ENCODE measurements at regions not wholly inside any gene's neighbourhood (a gene's known extent, or its start where the extent isn't known, plus 50 kb on each side); places are given as distances from the start of the nearest gene placed in this dataset.

- TF ChIP-seq EZH2 (IDR thresholded peaks at IDR 0.05; ENCODE audit: borderline replicate concordance, low read depth, low read length, poor library complexity, severe bottlenecking) = no peak
- TF ChIP-seq CTCF (conservative IDR thresholded peaks at IDR 0.05; ENCODE audit: low read depth, low read length) = no peak
Observed at GRCh38 chr10:120342115-120342714, 114.8 kb upstream of the PLPP4 start.
